ENCODE measurements at regions not wholly inside any gene's neighbourhood (a gene's known extent, or its start where the extent isn't known, plus 50 kb on each side); places are given as distances from the start of the nearest gene placed in this dataset.

DNA sequence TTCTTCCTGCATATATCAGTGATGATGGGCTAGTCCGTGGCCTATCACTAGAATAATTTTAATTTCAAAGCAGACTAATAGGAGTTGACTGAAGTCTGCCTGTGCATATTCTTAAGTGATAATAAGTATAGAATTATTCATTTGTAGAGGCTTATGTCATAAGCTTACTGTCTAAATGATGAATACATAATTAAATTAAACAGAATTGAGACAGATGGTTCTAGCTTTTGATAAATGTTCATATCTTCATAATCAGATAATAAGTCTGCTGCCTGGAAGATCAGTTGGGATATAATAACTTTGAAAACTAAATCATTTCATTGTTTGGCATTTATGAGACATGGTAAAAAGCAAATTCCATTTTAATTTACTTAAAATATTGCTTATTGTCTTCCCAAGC is 1175.6 kb downstream of the TECRL start:
- ATAC-seq (ENCODE audit: low read depth): no peak
- Histone ChIP-seq H3K79me1 (ENCODE audit: low read depth in 1 of 2, low read length in 2 of 2) (no peaks in the 10 kb centered on the region), H3K9me3 (ENCODE audit: control insufficient read depth, insufficient read depth, low read length) (no peaks in the 10 kb centered on the region), H3K4ac (ENCODE audit: low read depth, low read length) (no peak overlapping the region), H3K9me1 (ENCODE audit: insufficient read depth, low read length) (no peaks in the 10 kb centered on the region), H2AK9ac (replicated peaks; ENCODE audit: low read depth, low read length, poor library complexity) (no peak overlapping the region), H3K27me3 (ENCODE audit: control insufficient read depth, insufficient read depth, low read length) (no peaks in the 10 kb centered on the region), H3K14ac (replicated peaks; ENCODE audit: low read depth, low read length) (no peak overlapping the region), H3K27ac (ENCODE audit: insufficient read depth, low read length) (no peak overlapping the region), H4K20me1 (ENCODE audit: insufficient read depth, low read length) (no peaks in the 10 kb centered on the region), H3K4me1 (ENCODE audit: control insufficient read depth, insufficient read depth, low read length) (no peaks in the 10 kb centered on the region), H2BK15ac (ENCODE audit: low read depth, low read length) (no peak overlapping the region), H2AK5ac (ENCODE audit: low read depth, low read length) (no peak overlapping the region), H4K8ac (ENCODE audit: low read depth in 2 of 2, low read length in 2 of 2) (no peak overlapping the region), H2AFZ (replicated peaks; ENCODE audit: low read length, poor library complexity) (no peak overlapping the region), H4K91ac (ENCODE audit: insufficient read depth, low read depth, low read length) (no peak overlapping the region), H4K5ac (ENCODE audit: low read depth, low read length) (no peak overlapping the region), H3K36me3 (ENCODE audit: control insufficient read depth, insufficient read depth, low read length) (no peaks in the 10 kb centered on the region), H3K56ac (ENCODE audit: extremely low read depth, insufficient read depth, low read length) (no peak overlapping the region), H2BK120ac (ENCODE audit: low read depth, low read length) (no peak overlapping the region), H3K18ac (ENCODE audit: low read depth, low read length) (no peak overlapping the region), H2BK5ac (ENCODE audit: low read depth, low read length, poor library complexity, severe bottlenecking) (no peak overlapping the region), H2BK20ac (ENCODE audit: low read depth, low read length) (no peak overlapping the region), H3K9ac (ENCODE audit: low read depth, low read length) (no peak overlapping the region), H3K4me3 (ENCODE audit: insufficient read depth, low read depth, low read length) (no peak overlapping the region), H3K23ac (ENCODE audit: low read depth, low read length) (no peak overlapping the region), H3K4me2 (ENCODE audit: low read depth, low read length) (no peak overlapping the region)
- dilution Hi-C loops (cut with HindIII; ENCODE audit: low sequenced_read_pairs, unreplicated experiment) (no loop called here), intact Hi-C loops (cut with micrococcal nuclease) (no loop called here), in situ Hi-C loops (cut with MboI; ENCODE audit: low sequenced_read_pairs) (no loop called here)
- ChIA-PET CTCF (no interaction called here), POLR2A (ENCODE audit: unreplicated experiment) (no interaction called here)
- TF ChIP-seq SMC3 (IDR thresholded peaks at IDR 0.05; ENCODE audit: low read depth, low read length) (no peak), CHD1 (IDR thresholded peaks at IDR 0.05; ENCODE audit: low read depth, low read length) (no peak), NFE2L2 (IDR thresholded peaks at IDR 0.05; ENCODE audit: low read depth, low read length) (no peak), MXI1 (IDR thresholded peaks at IDR 0.05; ENCODE audit: borderline replicate concordance, low read depth, low read length) (no peak), RAD21 (IDR thresholded peaks at IDR 0.05; ENCODE audit: low read length) (no peak), RFX5 (IDR thresholded peaks at IDR 0.05; ENCODE audit: low read depth, low read length) (no peak), FOS (IDR thresholded peaks at IDR 0.05; ENCODE audit: low read depth, low read length) (no peak), POLR2A (IDR thresholded peaks at IDR 0.05; ENCODE audit: low read depth, low read length) (no peak), CTCF (conservative IDR thresholded peaks at IDR 0.05; ENCODE audit: low read depth, low read length) (no peak)
- BruUV-seq (replicated peaks): no TSS peak
- no CpG with 5 or more reads among the region's 1 CpG for WGBS, 2 experiments (ENCODE audit: extremely low coverage in 2 of 2, insufficient read length in 1 of 2)
- no peak for DNase-seq

Measured in IMR-90 (cell line).